Small intestine (tissue), 7 donors: ENCODE measurements at regions not wholly inside any gene's neighbourhood (a gene's known extent, or its start where the extent isn't known, plus 50 kb on each side); places are given as distances from the start of the nearest gene placed in this dataset.
"Not testable (repeated sequence)": the region's sequence is repeated elsewhere in the genome, so short reads cannot be mapped to it uniquely, and the experiment has no call there.

Source experiments
- DNase-seq, 2 donors: peaks; one replicate each; pipeline versions ENCODE4 v3.0.0 to v3.0.0-alpha.2; 2013
- FAIRE-seq: peaks from 2 replicates; lab custom pipeline; 2012; peaks lifted over from hg19 to GRCh38; lab: Jason Lieb, UNC
- H3K27ac ChIP-seq, 3 donors: one replicate each; pipeline ENCODE4 v1.5.1; 2013; ENCODE audit warnings: low read length in 2 of 3, mild to moderate bottlenecking in 2 of 3, control low read depth in 1 of 3, inconsistent platforms in 1 of 3, low read depth in 1 of 3, moderate library complexity in 1 of 3
- H3K27me3 ChIP-seq, 3 donors: one replicate each; pipeline ENCODE4 v1.6.1; 2013; ENCODE audit warnings: low read length in 3 of 3, inconsistent platforms in 1 of 3; ENCODE audit not compliant: control insufficient read depth in 3 of 3, insufficient read depth in 3 of 3
- H3K36me3 ChIP-seq, 3 donors: one replicate each; pipeline ENCODE4 v1.6.1; 2013; ENCODE audit warnings: low read length in 3 of 3, inconsistent platforms in 1 of 3, low read depth in 1 of 3, mild to moderate bottlenecking in 1 of 3, moderate library complexity in 1 of 3; ENCODE audit not compliant: control insufficient read depth in 3 of 3, insufficient read depth in 2 of 3
- H3K4me1 ChIP-seq, 3 donors: one replicate each; pipeline ENCODE4 v1.6.1; 2013; ENCODE audit warnings: low read length in 2 of 3, inconsistent platforms in 1 of 3, low read depth in 1 of 3, mild to moderate bottlenecking in 1 of 3, moderate library complexity in 1 of 3; ENCODE audit not compliant: control insufficient read depth in 3 of 3, insufficient read depth in 2 of 3
- H3K4me3 ChIP-seq, 3 donors: one replicate each; pipeline ENCODE4 v1.5.1; 2013; ENCODE audit warnings: low read length in 3 of 3, control low read depth in 1 of 3, inconsistent platforms in 1 of 3, low read depth in 1 of 3, mild to moderate bottlenecking in 1 of 3, moderate library complexity in 1 of 3
- H3K9me3 ChIP-seq, 2 donors: one replicate each; pipeline ENCODE4 v1.6.1; 2013; ENCODE audit warnings: low read depth in 1 of 2, low read length in 1 of 2; ENCODE audit not compliant: control insufficient read depth in 2 of 2, insufficient read depth in 1 of 2
- WGBS, 3 donors: extraction: QIAGEN DNeasy Blood & Tissue Kit; methylation state at CpG; one replicate each; pipeline ENCODE4 v1.1.7; 2013; 5-methylcytosine and 5-hydroxymethylcytosine counted together
- donor health status: healthy with polysubstance abuse.
- donor health status: control.
- donor health status: control.
- donor health status: Bipolar disorder and iron deficiency.
- donor health status: healthy.

DNA sequence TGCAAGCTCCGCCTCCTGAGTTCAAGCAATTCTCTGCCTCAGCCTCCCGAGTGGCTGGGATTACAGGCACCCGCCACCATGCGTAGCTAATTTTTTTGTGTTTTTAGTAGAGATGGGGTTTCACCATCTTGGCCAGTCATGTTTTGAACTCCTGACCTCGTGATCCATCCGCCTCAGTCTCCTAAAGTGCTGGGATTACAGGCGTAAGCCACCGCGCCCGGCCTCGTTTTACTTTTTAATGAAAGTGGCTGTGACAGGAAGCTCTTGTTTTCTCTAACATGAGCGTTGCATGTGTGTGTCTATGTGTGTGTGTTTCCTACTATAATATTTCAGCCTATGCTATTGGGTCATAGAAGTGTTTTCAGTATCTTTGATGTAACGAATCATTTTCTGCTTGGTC, 613.3 kb downstream of the GRXCR1 start:
- not testable (repeated sequence) for H3K4me1 ChIP-seq, H3K4me3 ChIP-seq, H3K9me3 ChIP-seq, FAIRE-seq, H3K27ac ChIP-seq, H3K36me3 ChIP-seq, H3K27me3 ChIP-seq, DNase-seq
- 88 to 91% (median 90%) methylated on average over 13 of the region's 13 CpGs for WGBS, 3 donors

GRCh38 chr4:43512253-43512652, 619.7 kb downstream of the GRXCR1 start:
- FAIRE-seq (no peak), DNase-seq (no peak)
- Histone ChIP-seq H3K36me3 (no peaks in the 10 kb centered on the region), H3K27me3 (no peaks in the 10 kb centered on the region), H3K4me3 (no peak overlapping the region), H3K9me3 (peaks cover 0 to 7% of the 10 kb centered on the region in 2 donors), H3K27ac (no peak overlapping the region), H3K4me1 (no peaks in the 10 kb centered on the region)
- 69 to 84% (median 70%) methylated on average over 1 of the region's 1 CpG for WGBS, 3 donors

DNA sequence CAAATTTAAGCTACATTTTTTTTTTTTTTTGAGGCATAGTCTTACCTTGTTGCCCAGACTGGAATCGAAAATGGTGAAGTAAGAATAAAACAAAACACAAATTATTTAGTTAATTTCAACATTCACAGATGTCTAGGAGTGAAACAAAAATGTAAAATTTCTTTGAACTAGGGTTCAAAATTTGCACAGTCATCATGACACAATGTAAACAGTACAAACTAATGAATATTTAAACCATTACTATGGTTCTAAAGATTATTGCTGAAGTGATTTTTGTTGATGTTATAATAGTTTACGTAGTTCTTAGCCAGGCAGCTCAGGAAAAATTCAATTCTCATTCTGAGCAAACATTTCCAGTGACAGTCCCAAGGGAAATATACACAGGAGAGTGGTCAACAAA, 633.1 kb downstream of the GRXCR1 start:
- WGBS, 3 donors, result 76 to 86% (median 77%) methylated on average over 2 of the region's 2 CpGs

GRCh38 chr4:43547561-43547960, 655.0 kb downstream of the GRXCR1 start:
- H3K4me3 ChIP-seq, result no peak overlapping the region
- no peaks in the 10 kb centered on the region for H3K36me3 ChIP-seq
- H3K27me3 ChIP-seq, result no peaks in the 10 kb centered on the region
- peaks cover 0 to 8% of the 10 kb centered on the region in 2 donors for H3K9me3 ChIP-seq
- no peak overlapping the region for H3K27ac ChIP-seq
- FAIRE-seq (no peak), DNase-seq (no peak)
- 57 to 65% (median 63%) methylated on average over 1 of the region's 1 CpG for WGBS, 3 donors
- no peaks in the 10 kb centered on the region for H3K4me1 ChIP-seq

More for the DNA sequence above, 633.1 kb downstream of the GRXCR1 start:
- DNase-seq (no peak), FAIRE-seq (no peak)
- Histone ChIP-seq H3K27ac (no peak overlapping the region), H3K9me3 (no peaks in the 10 kb centered on the region), H3K27me3 (no peaks in the 10 kb centered on the region), H3K4me3 (no peak overlapping the region), H3K36me3 (no peaks in the 10 kb centered on the region), H3K4me1 (no peaks in the 10 kb centered on the region)

DNA sequence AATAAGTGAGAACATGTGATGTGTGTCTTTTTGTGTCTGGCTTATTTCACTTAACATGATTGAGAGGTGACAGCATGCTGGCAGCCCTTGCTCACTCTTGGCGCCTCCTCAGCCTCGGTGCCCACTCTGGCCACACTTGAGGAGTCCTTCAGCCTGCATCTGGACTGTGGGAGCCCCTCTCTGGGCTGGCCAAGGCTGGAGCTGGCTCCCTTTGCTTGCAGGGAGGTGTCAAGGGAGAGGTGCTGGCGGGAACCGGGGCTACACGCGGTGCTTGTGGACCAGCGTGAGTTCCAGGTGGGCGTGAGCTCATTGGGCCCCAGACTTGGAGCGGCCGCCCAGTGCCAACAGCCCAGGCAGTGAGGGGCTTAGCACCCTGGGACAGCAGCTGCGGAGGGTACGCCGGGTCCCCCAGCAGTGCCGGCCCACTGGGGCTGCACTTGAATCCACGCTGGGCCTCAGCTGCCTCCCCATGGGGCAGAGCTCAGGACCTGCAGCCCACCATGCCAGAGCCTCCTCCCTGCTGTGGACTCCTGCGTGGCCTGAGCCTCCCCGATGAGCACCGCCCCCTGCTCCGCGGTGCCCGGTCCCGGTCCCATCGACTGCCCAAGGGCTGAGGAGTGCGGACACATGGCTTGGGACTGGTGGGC, 658.6 kb downstream of the GRXCR1 start:
- Histone ChIP-seq H3K27me3 (no peaks in the 10 kb centered on the region), H3K4me1 (no peaks in the 10 kb centered on the region), H3K36me3 (no peaks in the 10 kb centered on the region), H3K27ac (no peak overlapping the region), H3K4me3 (no peak overlapping the region), H3K9me3 (peaks cover 0 to 16% of the 10 kb centered on the region in 2 donors)
- DNase-seq, result no peak
- 84 to 86% (median 84%) methylated on average over 24 of the region's 24 CpGs for WGBS, 3 donors
- FAIRE-seq, result no peak

DNA sequence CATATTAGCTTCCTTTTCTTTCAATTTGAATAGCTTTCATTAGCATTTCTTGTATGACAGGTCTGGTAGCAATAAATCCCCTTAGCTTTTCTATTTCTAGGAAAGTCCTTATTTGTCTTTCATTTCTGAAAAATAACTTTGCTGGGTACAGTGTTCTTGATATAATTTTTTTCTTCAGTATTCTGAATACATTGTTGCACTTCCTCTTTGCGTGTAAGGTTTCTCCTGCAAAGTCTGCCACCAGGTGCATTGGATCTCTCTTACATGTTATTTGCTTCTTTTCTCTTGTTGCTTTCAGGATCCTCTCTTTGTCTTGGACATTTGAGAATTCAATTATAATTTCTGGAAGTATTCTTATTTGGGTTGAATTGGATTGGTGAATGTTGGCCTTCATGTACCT, 663.7 kb downstream of the GRXCR1 start:
- 85 to 94% (median 92%) methylated on average over 1 of the region's 1 CpG for WGBS, 3 donors
- H3K4me1 ChIP-seq, result no peaks in the 10 kb centered on the region
- FAIRE-seq, result no peak

DNA sequence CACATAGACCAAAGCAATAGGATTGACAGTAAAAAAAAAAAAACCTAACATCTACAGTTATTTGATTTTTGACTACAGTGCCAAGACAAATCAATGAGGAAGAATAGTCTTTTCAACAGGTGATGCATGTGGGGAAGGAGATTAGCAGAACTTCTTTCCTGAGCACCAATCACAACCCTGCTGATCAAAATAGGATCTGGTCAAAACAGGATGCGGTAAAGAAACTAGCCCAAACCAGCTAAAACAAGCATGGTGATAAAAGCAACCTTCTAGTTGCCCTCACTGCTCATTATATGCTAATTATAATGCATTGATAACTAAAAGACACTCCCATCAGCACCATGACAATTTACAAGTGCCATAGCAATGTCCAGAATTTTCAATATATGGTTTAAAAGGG, 667.5 kb downstream of the GRXCR1 start:
- WGBS, 3 donors, result 92 to 96% (median 96%) methylated on average over 1 of the region's 1 CpG
- Histone ChIP-seq H3K4me3 (no peak overlapping the region), H3K27me3 (no peaks in the 10 kb centered on the region), H3K4me1 (no peaks in the 10 kb centered on the region), H3K27ac (no peak overlapping the region), H3K9me3 (peaks cover 2 to 9% of the 10 kb centered on the region in 2 donors), H3K36me3 (no peaks in the 10 kb centered on the region)
- FAIRE-seq, result no peak
- no peak for DNase-seq

More for the DNA sequence above, 663.7 kb downstream of the GRXCR1 start:
- Histone ChIP-seq H3K4me3 (no peak overlapping the region), H3K36me3 (no peaks in the 10 kb centered on the region), H3K27me3 (no peaks in the 10 kb centered on the region), H3K27ac (no peak overlapping the region), H3K9me3 (peaks cover 2 to 19% of the 10 kb centered on the region in 2 donors)
- DNase-seq, result no peak

DNA sequence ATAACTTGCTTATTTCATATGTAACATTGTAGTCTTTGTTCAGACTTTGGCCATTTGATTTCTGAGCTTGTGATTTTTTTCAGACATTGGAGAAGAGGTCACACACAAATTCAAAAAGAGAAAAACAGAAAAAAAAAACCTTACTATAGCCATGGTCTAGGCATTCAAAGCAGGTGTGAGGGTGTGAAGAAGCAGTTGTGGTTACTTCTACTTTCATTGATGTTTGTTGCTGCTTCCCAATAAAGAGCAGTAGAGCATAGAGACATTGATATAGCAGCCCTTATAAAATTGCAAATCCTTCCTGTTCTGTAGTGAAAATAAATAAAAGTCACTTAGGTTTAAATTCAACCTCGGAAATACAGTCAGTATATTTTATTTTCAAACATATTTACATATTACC, 671.6 kb downstream of the GRXCR1 start:
- no peaks in the 10 kb centered on the region for H3K27me3 ChIP-seq
- H3K4me3 ChIP-seq, result no peak overlapping the region
- WGBS, 3 donors, result 55 to 71% (median 57%) methylated on average over 1 of the region's 1 CpG
- FAIRE-seq (no peak), DNase-seq (no peak)
- no peak overlapping the region for H3K27ac ChIP-seq
- no peaks in the 10 kb centered on the region for H3K4me1 ChIP-seq
- H3K36me3 ChIP-seq, result no peaks in the 10 kb centered on the region
- no peaks in the 10 kb centered on the region for H3K9me3 ChIP-seq

DNA sequence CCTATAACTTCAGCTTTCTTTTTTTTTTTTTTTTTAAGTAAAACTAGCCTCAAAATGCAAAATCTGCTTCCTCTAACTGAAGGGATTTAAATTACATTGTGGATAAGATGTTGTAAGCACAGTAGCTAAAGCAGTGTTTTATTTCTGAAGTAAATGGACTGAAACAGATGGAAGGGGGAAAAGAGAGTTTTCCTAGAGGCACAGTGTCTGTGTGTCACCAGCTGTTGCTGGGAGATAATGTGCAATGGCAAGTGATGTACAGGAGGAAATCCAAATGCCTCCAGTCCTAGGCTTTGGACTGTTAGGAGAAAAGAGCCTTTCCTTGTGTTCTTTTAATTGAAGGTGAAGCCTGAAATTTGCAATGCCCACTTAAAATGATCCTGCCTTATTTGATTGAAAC, 672.1 kb downstream of the GRXCR1 start:
- Histone ChIP-seq H3K4me3 (no peak overlapping the region), H3K36me3 (no peaks in the 10 kb centered on the region), H3K9me3 (no peaks in the 10 kb centered on the region), H3K27me3 (no peaks in the 10 kb centered on the region), H3K27ac (no peak overlapping the region), H3K4me1 (no peaks in the 10 kb centered on the region)
- DNase-seq (no peak), FAIRE-seq (no peak)
